GM13976 (cell line): ENCODE measurements at regions not wholly inside any gene's neighbourhood (a gene's known extent, or its start where the extent isn't known, plus 50 kb on each side); places are given as distances from the start of the nearest gene placed in this dataset.

Experiments used
- DNase-seq: peaks from one replicate; pipeline ENCODE4 v3.0.0; 2012; ENCODE audit warnings: low spot score
- in situ Hi-C: fragments of 300-500 bp; cut with MboI; formaldehyde crosslinking; loops from one replicate; pipeline ENCODE4 v1.12.0; 2022; ENCODE audit warnings: low sequenced_read_pairs, mixed read lengths, inconsistent platforms; ENCODE audit not compliant: unreplicated experiment
- TF ChIP-seq, protein P1 (sequence below): IDR thresholded peaks from 2 replicates; pipeline ENCODE4 v1.5.1; 2012; ENCODE audit warnings: borderline replicate concordance, mild to moderate bottlenecking; ENCODE audit not compliant: insufficient read depth; ENCODE audit errors: extremely low read depth, missing control alignments, control extremely low read depth

- in situ Hi-C loops: no loop called here
- no peak for DNase-seq
- TF ChIP-seq, protein P1, sequence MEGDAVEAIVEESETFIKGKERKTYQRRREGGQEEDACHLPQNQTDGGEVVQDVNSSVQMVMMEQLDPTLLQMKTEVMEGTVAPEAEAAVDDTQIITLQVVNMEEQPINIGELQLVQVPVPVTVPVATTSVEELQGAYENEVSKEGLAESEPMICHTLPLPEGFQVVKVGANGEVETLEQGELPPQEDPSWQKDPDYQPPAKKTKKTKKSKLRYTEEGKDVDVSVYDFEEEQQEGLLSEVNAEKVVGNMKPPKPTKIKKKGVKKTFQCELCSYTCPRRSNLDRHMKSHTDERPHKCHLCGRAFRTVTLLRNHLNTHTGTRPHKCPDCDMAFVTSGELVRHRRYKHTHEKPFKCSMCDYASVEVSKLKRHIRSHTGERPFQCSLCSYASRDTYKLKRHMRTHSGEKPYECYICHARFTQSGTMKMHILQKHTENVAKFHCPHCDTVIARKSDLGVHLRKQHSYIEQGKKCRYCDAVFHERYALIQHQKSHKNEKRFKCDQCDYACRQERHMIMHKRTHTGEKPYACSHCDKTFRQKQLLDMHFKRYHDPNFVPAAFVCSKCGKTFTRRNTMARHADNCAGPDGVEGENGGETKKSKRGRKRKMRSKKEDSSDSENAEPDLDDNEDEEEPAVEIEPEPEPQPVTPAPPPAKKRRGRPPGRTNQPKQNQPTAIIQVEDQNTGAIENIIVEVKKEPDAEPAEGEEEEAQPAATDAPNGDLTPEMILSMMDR: no peak
These were observed 537.4 kb downstream of the MN1 start for GRCh38 chr22:27264184-27264583.

DNA sequence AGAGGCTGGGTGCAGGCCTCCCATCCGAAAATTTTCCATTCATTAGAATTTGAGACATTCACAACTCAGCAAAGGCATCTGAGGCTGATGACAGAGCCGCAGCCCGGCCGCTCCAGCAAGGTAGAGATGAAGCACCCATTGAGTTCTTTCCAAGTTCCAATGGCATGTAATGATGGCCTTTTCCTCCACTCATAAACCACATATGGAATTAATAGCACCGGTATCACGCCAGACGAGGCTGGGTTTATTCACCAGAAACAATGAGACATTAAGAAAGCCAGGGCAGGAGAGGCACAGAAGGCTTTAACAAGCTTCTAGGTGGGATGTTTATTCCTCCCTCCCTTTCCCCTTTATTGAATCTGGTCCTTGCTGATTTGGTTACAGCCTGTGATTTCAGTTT lies 534.4 kb downstream of the MN1 start:
- DNase-seq: no peak
- in situ Hi-C loops: no loop called here
- TF ChIP-seq, protein P1: no peak

DNA sequence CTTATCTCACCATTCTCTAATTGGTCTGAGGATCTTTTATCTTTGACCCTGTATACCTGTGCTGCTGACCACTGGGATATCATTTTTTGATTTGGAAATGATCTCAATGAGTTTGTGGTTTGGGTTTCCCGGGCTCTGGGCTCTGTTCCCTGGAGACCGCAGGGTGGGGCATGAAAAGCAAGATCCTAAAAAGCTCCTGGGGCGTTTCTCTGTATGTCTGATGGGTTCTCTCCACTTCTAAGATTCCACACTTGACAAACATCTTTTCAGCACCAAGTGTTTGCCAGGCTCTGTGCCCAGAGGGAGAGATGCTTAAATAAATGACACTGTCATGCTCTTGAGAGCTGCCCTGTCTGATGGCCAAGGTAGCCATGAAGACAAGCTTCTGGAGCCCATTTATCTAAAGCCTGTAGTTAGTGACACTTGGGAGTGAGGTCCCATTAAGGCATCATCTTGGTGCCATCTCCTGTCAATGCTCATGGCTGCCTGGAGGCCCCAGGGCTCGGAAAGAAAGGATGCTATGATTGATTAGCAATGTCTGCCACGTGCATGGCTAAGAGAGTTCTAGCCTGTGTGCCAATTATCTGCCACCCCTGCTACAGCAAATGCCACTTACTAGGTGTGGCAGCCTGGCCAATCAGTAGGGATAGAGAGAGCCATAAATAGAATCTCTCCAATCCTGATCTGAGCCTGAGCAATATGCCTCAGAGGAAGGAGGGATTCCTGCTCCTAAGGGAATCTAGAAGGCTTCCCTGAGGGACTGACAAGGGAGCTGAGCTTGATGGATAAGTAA lies 531.6 kb downstream of the MN1 start:
- TF ChIP-seq, protein P1: no peak
- no peak for DNase-seq
- in situ Hi-C loops: no loop called here

DNA sequence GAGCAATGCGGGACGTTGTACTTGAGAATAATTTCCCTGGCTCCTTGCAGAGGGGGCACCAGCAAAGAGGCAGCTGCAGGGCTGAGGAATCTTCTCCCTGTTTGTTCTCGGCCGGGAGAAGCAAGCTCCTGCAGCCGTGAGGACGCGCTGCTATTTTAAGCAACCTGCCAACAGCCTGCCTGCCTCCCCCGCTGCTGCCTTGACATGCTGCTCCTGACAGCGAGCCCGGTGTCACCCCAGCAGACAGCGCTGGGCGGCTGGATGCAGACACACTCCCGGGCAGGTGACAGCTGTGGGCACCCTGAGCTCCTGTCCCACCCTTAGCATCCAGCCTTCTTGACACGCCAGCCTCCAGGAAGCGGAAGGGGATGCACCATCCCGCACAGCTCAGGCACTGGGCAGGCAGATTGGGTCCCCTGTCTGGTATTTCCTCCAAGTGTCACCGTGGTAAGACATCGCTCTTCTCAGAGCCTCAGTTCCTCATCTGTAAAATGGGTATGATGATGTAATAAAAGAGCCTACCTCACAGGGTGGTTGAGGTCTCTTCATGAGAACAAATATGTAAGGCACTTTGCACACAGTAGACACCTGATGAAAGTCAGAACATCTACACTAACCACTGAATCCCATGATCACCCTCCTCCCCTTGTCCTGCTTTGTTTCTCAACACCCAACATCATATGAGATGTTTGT lies 530.6 kb downstream of the MN1 start:
- no peak for DNase-seq
- TF ChIP-seq, protein P1: no peak
- in situ Hi-C loops: no loop called here

DNA sequence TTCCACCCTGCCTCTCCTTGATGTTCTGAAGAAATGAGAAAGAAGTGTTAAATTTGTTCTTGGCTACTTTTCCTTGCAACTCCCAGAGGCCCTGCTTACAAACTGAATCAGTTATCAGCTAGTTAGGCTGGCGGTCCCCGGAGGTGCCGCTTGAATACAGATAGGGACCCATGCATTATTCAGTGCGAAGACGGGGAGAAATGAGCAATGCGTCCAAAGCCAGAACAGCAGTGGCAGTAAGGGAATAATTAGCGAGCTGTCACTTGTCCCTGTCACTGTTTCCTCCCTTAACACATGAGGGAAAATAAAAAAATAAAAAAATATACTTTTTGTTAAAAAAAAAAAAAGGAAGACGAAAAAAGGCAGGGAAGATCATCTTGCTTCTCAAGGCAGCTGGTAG lies 528.1 kb downstream of the MN1 start:
- no peak for DNase-seq
- TF ChIP-seq, protein P1: no peak
- in situ Hi-C loops: no loop called here

DNA sequence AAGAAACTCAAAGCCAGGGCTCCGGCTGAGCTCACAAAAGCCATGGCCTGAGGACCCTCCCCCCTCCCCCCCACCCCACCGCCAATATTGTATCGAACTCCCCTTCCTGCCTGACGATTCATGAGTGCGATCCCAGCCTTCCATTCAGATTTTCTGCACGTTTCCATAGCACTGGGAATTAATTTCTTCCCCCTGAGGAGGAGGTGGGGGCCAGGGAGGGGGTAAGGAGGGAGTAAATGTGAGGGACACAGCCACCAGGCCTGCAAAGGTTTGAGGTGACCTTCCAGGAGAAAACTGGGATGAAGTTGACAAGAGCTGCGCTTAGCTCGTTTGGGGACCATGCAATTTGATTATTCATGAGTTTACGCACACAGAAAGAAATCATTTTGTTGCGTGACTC lies 527.7 kb downstream of the MN1 start:
- in situ Hi-C loops: no loop called here
- no peak for DNase-seq
- TF ChIP-seq, protein P1: no peak
